ENCODE measurements at regions not wholly inside any gene's neighbourhood (a gene's known extent, or its start where the extent isn't known, plus 50 kb on each side); places are given as distances from the start of the nearest gene placed in this dataset.

GRCh38 chr3:144055604-144056003, 84.0 kb downstream of the DIPK2A start:
- TF ChIP-seq EZH2 (IDR thresholded peaks at IDR 0.05; ENCODE audit: low read length, missing control alignments): no peak
- TF ChIP-seq, protein P1, sequence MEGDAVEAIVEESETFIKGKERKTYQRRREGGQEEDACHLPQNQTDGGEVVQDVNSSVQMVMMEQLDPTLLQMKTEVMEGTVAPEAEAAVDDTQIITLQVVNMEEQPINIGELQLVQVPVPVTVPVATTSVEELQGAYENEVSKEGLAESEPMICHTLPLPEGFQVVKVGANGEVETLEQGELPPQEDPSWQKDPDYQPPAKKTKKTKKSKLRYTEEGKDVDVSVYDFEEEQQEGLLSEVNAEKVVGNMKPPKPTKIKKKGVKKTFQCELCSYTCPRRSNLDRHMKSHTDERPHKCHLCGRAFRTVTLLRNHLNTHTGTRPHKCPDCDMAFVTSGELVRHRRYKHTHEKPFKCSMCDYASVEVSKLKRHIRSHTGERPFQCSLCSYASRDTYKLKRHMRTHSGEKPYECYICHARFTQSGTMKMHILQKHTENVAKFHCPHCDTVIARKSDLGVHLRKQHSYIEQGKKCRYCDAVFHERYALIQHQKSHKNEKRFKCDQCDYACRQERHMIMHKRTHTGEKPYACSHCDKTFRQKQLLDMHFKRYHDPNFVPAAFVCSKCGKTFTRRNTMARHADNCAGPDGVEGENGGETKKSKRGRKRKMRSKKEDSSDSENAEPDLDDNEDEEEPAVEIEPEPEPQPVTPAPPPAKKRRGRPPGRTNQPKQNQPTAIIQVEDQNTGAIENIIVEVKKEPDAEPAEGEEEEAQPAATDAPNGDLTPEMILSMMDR (conservative IDR thresholded peaks at IDR 0.05 in 1 of 2, IDR thresholded peaks at IDR 0.05 in 1 of 2; ENCODE audit: low read depth in 1 of 2, low read length in 2 of 2): no peak
